ENCODE measurements at regions not wholly inside any gene's neighbourhood (a gene's known extent, or its start where the extent isn't known, plus 50 kb on each side); places are given as distances from the start of the nearest gene placed in this dataset.

GRCh38 chr10:107623292-107623691 is 458.8 kb upstream of the SORCS1 start:
- DNase-seq (ENCODE audit: low read depth), result no peak
- no peak for TF ChIP-seq CTCF (conservative IDR thresholded peaks at IDR 0.05; ENCODE audit: control insufficient read depth, insufficient read depth, low read depth, low read length)
- no peak overlapping the region for H3K4me3 ChIP-seq (ENCODE audit: control insufficient read depth, low read depth, low read length)

- H3K4me3 ChIP-seq (ENCODE audit: control insufficient read depth, low read depth, low read length), result no peak overlapping the region
- no peak for TF ChIP-seq CTCF (conservative IDR thresholded peaks at IDR 0.05; ENCODE audit: control insufficient read depth, insufficient read depth, low read depth, low read length)
- DNase-seq (ENCODE audit: low read depth), result no peak
These were observed 454.6 kb upstream of the SORCS1 start for GRCh38 chr10:107619139-107619538.

GRCh38 chr10:107618504-107618994 is 454.0 kb upstream of the SORCS1 start:
- TF ChIP-seq CTCF (conservative IDR thresholded peaks at IDR 0.05; ENCODE audit: control insufficient read depth, insufficient read depth, low read depth, low read length), result no peak
- no peak for DNase-seq (ENCODE audit: low read depth)
- H3K4me3 ChIP-seq (ENCODE audit: control insufficient read depth, low read depth, low read length), result no peak overlapping the region

GRCh38 chr10:107616463-107617410 is 452.2 kb upstream of the SORCS1 start:
- no peak for TF ChIP-seq CTCF (conservative IDR thresholded peaks at IDR 0.05; ENCODE audit: control insufficient read depth, insufficient read depth, low read depth, low read length)
- DNase-seq (ENCODE audit: low read depth), result peak; percentile 73
- no peak overlapping the region for H3K4me3 ChIP-seq (ENCODE audit: control insufficient read depth, low read depth, low read length)

GRCh38 chr10:107616031-107616430 is 451.5 kb upstream of the SORCS1 start:
- DNase-seq (ENCODE audit: low read depth), result no peak
- H3K4me3 ChIP-seq (ENCODE audit: control insufficient read depth, low read depth, low read length), result no peak overlapping the region
- no peak for TF ChIP-seq CTCF (conservative IDR thresholded peaks at IDR 0.05; ENCODE audit: control insufficient read depth, insufficient read depth, low read depth, low read length)

GRCh38 chr10:107614939-107615685 is 450.6 kb upstream of the SORCS1 start:
- TF ChIP-seq CTCF (conservative IDR thresholded peaks at IDR 0.05; ENCODE audit: control insufficient read depth, insufficient read depth, low read depth, low read length), result no peak
- peak; percentile 40 for DNase-seq (ENCODE audit: low read depth)
- no peak overlapping the region for H3K4me3 ChIP-seq (ENCODE audit: control insufficient read depth, low read depth, low read length)

Measured in fibroblast of mammary gland (primary cell).